HG03196 (cell line): ENCODE measurements at regions not wholly inside any gene's neighbourhood (a gene's known extent, or its start where the extent isn't known, plus 50 kb on each side); places are given as distances from the start of the nearest gene placed in this dataset.

ENCODE experiments used
- ATAC-seq: cut with Tn5 transposase; IDR thresholded peaks from one replicate; pipeline ENCODE4 v1.9.1; 2021; ENCODE audit not compliant: unreplicated experiment

- no peak for ATAC-seq
Observed at GRCh38 chr6:164252291-164252690, 837.8 kb downstream of the QKI start.

GRCh38 chr6:164247106-164247505, 832.6 kb downstream of the QKI start:
- no peak for ATAC-seq

GRCh38 chr6:164246082-164246481, 831.6 kb downstream of the QKI start:
- no peak for ATAC-seq

- ATAC-seq = no peak
Observed at GRCh38 chr6:164243949-164244348, 829.4 kb downstream of the QKI start.

DNA sequence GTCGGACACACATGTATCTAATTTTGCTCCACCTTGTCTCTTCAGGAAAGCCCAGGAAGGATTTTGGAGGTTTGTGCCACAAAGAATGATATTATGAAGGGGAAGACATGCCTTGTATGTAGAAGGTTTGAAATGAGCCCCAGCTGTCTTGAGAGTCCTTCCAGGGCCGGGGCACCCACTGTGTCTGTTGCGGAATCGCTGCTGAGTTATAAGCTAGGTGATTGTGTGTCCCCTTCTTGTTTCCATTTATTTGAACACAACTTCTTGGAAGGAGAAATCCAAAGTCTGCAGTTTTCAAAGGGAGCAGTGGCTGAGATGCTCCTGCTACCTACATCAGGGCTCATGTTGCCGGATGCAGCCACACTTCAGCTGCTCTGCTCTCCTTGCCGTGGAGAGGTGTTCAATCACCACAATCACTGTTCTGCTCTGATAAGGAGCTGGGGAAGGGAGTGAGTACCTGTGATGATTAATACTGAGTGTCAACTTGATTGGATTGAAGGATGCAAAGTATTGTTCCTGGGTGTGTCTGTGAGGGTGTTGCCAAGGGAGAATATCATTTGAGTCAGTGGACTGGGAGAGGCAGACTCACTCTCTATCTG, 828.6 kb downstream of the QKI start:
- ATAC-seq = no peak

DNA sequence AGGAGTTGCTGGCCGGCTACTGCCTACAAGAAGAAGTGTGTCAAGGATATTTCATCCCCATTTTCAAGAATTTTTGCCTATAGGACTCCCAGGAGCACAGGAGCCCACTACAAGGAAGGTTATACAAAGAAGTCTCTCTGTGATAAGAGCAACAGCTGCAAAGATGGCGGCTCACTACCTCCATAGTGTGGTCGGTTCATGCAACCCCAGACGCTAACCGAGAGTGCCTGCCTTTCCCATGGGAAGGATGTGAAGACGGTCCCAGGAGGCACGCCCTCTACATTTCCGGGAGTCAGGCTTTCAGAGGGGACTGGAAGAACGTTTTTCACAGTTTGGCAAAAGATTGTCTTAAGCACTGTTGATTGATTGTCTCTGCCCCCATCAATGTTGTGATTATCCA, 816.3 kb downstream of the QKI start:
- ATAC-seq = no peak

GRCh38 chr6:164230259-164230658, 815.7 kb downstream of the QKI start:
- no peak for ATAC-seq

- no peak for ATAC-seq
Observed at GRCh38 chr6:164229716-164230115, 815.2 kb downstream of the QKI start.

DNA sequence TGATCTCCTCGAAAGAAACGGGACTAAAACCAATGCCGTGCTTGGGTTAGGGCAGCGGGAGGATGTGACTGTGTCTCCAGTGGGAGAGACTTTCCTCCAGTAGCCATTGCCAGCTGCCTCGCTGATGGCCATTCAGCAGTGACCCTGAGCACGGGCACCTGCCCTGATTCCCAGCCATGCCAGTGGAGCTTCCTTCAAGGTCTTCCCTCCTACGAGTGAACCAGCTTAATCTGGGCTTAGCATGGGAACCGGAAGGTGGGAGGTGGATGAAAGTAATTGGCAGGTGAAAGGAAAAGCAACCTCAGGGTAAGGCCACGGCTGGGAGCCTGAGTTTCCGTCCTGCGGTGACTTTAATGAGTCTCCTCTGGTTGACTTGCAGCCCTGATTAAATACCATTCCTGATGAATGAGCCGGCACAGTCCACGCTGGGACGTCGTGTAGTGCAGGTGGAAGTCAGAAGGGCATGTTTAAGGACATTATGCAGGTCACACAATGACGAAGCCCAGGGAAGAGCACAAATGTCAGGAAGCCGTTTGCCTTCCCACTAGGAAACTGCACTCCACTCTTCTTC, 813.5 kb downstream of the QKI start:
- ATAC-seq = no peak

DNA sequence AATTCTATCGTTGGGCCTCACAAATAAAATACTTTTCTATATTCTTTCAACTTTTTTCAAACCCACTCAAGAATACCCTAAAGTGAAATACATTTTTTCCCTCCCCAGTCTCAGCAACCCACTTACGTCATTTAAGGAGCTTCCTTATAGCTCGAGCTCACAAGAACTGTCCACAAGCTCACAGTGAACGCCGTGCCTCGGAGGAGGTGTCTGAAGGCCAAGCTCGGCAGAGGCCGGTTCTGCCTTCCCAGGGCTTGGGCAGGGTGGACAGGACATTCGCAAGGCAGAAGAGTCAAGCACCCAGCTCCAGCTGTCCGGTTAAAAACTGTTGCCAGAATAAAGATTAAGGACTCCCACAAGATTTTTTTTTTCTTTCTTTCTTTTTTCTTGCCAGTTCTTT, 802.3 kb downstream of the QKI start:
- no peak for ATAC-seq

GRCh38 chr6:164216368-164216767, 801.9 kb downstream of the QKI start:
- no peak for ATAC-seq

- ATAC-seq = no peak
Observed at GRCh38 chr6:164214066-164214465, 799.5 kb downstream of the QKI start.

GRCh38 chr6:164211254-164211653, 796.7 kb downstream of the QKI start:
- no peak for ATAC-seq

- ATAC-seq = no peak
Observed at GRCh38 chr6:164210783-164211182, 796.3 kb downstream of the QKI start.

DNA sequence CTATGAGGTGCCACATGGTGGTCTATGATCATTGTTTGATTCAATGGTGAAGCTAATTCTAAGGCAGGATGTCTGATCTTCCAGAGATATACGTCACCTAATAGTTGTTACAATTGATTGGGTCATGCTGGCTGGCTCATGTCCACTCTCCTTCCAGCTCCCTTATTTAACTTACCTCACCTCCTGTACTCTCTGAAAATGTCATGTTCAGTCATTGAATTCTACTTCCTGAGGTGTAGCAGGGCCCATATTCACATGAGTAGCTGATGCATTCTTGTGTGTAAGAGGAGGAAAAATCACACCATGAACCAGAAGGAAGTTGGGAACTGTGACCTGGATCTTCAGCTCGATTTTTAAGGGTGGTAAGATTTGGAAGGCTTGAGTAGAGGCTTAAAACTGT, 795.8 kb downstream of the QKI start:
- no peak for ATAC-seq

DNA sequence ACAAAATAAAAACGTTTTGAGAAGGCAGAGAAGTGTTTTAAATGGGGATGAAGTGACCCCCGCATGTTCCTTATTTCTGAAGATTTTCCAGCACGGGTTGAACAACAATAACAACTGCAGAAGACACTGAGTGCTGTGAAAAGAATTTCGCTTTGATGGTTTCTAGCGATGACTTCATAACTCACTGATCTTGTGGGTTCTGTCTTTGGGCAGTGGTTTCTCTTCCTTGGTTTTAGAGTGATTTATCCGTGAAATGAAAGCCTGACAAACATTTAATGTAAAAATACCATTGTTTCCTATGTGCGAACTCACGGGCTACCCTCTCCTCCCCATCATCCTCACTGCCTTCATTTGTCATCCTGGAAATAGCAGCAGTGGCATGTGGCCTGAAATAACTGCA, 793.9 kb downstream of the QKI start:
- no peak for ATAC-seq

GRCh38 chr6:164206807-164207423, 792.4 kb downstream of the QKI start:
- no peak for ATAC-seq

- no peak for ATAC-seq
Observed at GRCh38 chr6:164200071-164200470, 785.6 kb downstream of the QKI start.

- ATAC-seq = no peak
Observed at GRCh38 chr6:164195942-164196281, 781.4 kb downstream of the QKI start.

DNA sequence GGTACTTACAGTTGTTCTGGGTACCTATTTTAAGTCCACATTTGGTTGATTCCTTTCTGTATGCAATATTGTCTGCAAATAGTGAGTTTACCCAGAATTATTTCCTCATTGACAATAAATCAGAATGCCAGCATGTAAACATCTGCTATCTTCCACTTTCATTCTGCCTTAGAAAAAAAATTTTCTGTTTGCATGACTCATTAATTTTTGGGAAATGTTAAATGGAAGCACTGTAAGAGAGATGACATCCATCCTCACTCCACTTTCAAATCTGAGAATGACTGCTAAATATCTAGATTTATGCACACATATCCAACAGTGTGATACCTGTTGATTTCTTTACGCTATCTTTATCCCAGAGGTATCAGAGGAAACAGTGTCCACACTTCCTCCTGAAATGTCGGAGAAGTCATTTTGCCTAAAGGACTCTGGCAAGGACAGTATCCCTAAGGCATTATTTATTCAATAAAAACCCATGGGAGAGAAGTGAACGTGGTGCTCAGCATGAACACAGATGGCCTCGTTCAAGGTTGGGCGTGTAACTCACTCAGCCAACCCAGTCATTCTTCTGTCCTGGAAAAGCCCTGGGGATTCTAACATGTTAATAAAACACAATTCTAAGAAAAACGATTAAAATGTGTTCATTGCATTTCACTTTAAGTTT, 780.9 kb downstream of the QKI start:
- ATAC-seq = no peak

GRCh38 chr6:164188861-164189260, 774.3 kb downstream of the QKI start:
- ATAC-seq = no peak

- ATAC-seq = no peak
Observed at GRCh38 chr6:164185471-164185871, 771.0 kb downstream of the QKI start.
